Ishikawa (cell line): ENCODE measurements at regions not wholly inside any gene's neighbourhood (a gene's known extent, or its start where the extent isn't known, plus 50 kb on each side); places are given as distances from the start of the nearest gene placed in this dataset.

Source experiments
- CEBPB ChIP-seq: IDR thresholded peaks from 2 replicates; pipeline ENCODE4 v1.6.1; 2012
- CREB1 ChIP-seq: IDR thresholded peaks from 2 replicates; pipeline ENCODE4 v1.6.1; 2012; ENCODE audit warnings: low read depth
- EGR1 ChIP-seq: IDR thresholded peaks from 2 replicates; pipeline ENCODE4 v1.6.1; 2012
- EP300 ChIP-seq: IDR thresholded peaks from 2 replicates; pipeline ENCODE4 v1.6.1; 2012; ENCODE audit warnings: borderline replicate concordance
- FOXM1 ChIP-seq: IDR thresholded peaks from 2 replicates; pipeline ENCODE4 v1.6.1; 2012; ENCODE audit warnings: low read depth, borderline replicate concordance
- NFIC ChIP-seq: IDR thresholded peaks from 2 replicates; pipeline ENCODE4 v1.6.1; 2012
- RAD21 ChIP-seq: IDR thresholded peaks from 2 replicates; pipeline ENCODE4 v1.6.1; 2012; ENCODE audit warnings: low read depth
- REST ChIP-seq: IDR thresholded peaks from 2 replicates; pipeline ENCODE4 v1.6.1; 2012; ENCODE audit warnings: low read depth, mild to moderate bottlenecking
- TAF1 ChIP-seq: IDR thresholded peaks from 2 replicates; pipeline ENCODE4 v1.6.1; 2012; ENCODE audit warnings: low read depth, mild to moderate bottlenecking
- TCF12 ChIP-seq: IDR thresholded peaks from 2 replicates; pipeline ENCODE4 v1.6.1; 2012; ENCODE audit warnings: low read depth
- TEAD4 ChIP-seq: IDR thresholded peaks from 2 replicates; pipeline ENCODE4 v1.6.1; 2012
- USF1 ChIP-seq: IDR thresholded peaks from 2 replicates; pipeline ENCODE4 v1.6.1; 2012
- YY1 ChIP-seq: IDR thresholded peaks from 2 replicates; pipeline ENCODE4 v1.6.1; 2012; ENCODE audit warnings: low read depth
- ZBTB7A ChIP-seq: IDR thresholded peaks from 2 replicates; pipeline ENCODE4 v1.6.1; 2012; ENCODE audit warnings: low read depth
- TF ChIP-seq, protein P1 (sequence below): IDR thresholded peaks from 2 replicates; pipeline ENCODE4 v1.6.1; 2012

DNA sequence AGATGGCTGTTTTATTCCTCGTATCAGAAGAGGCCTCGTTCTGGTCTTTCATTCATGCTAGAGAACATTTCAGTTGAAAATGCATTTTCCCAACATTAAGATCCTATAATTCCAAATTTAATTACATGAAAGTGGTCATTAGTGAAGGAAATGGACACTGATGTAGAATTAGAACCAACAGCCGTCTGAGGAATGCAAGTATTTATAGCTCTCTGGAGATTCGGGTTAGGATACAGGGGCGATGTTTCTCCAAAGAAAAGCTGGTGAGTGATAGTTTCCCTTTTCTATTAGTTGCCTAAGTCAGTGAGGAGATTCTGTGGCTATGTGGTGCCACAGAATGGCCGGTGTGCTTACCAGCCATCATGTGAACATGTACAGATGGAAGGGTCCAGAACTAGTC is 109.0 kb upstream of the IL12A start:
- TF ChIP-seq CEBPB, result no peak
- TF ChIP-seq USF1, result no peak
- TF ChIP-seq EP300, result no peak
- no peak for TF ChIP-seq RAD21
- TF ChIP-seq, protein P1, sequence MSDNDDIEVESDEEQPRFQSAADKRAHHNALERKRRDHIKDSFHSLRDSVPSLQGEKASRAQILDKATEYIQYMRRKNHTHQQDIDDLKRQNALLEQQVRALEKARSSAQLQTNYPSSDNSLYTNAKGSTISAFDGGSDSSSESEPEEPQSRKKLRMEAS, result no peak
- TF ChIP-seq REST, result no peak
- no peak for TF ChIP-seq CREB1
- no peak for TF ChIP-seq YY1
- no peak for TF ChIP-seq TCF12

DNA sequence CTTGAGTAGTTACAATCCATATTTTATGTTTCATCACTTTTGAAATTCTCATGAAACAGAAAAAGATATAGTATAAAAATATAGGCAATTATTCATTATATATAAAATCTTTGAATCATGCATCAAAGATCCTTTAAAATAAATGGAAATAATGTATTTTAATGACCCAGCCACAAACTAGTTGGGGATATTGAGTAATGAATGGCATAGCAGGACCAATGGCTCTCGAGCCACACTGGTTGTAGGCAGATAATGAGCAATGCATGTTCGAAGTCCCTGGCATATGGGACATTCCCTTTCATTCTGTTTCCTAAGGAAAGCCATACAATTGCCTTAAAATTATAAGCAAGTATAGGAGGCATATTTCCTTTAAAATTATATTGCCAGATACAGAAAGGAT is 107.4 kb upstream of the IL12A start:
- TF ChIP-seq YY1, result no peak
- TF ChIP-seq RAD21, result no peak
- no peak for TF ChIP-seq REST
- TF ChIP-seq CEBPB, result peak; percentile 82
- no peak for TF ChIP-seq TAF1
- no peak for TF ChIP-seq EP300
- no peak for TF ChIP-seq USF1
- no peak for TF ChIP-seq FOXM1
- TF ChIP-seq, protein P1, result no peak

DNA sequence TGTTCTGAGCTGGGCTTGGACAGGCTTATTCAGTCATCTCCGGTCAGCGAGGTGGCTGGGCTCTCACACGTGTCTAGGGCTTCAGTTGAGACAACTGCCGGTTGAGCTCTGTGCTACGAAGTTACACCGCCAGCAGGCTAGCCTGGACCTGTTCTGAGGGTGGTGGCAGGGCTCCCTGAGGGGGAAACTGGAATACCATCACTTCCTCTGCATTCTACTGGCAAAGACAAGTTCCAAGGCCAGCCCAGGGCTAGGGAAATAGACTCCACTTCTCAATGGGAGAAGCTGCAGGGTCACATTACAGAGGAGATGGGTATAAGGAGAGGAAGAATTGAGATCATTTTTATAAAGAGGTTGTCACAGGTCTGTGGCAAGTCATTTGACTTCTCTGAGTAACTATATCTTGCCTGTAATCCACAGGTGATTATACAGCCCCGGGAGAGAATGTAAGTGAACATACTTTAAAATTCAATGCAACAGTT is 106.8 kb upstream of the IL12A start:
- TF ChIP-seq CEBPB, result no peak
- TF ChIP-seq RAD21, result no peak
- no peak for TF ChIP-seq ZBTB7A
- no peak for TF ChIP-seq REST

DNA sequence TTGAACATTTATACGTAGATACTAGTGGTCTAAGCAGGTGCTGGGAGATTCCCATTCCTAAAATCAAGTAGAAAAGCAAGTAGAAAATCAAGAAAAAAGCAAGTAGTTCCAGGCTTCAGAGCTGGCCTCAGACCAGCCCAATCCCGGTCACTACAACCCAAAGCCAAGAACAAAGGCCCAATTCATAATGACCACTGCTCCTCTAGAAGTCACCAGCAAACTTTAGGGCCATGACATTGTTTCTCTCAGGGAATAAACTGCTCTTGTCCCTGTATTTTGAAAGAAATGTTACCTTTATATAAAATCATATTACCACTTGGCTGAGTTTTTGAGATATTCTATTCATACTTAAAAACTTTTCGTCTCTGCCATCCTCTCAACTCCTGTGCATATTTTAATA is 106.3 kb upstream of the IL12A start:
- no peak for TF ChIP-seq EGR1
- no peak for TF ChIP-seq EP300
- no peak for TF ChIP-seq NFIC

GRCh38 chr3:159882790-159883779 is 105.5 kb upstream of the IL12A start:
- TF ChIP-seq YY1 (no peak), REST (no peak), TEAD4 (no peak), FOXM1 (no peak), TCF12 (no peak), RAD21 (no peak), NFIC (no peak), CREB1 (no peak), CEBPB (no peak), EGR1 (no peak), TAF1 (no peak), USF1 (no peak), ZBTB7A (no peak), EP300 (no peak)
- TF ChIP-seq, protein P1, result no peak
